DND-41 (cell line): ENCODE measurements at regions not wholly inside any gene's neighbourhood (a gene's known extent, or its start where the extent isn't known, plus 50 kb on each side); places are given as distances from the start of the nearest gene placed in this dataset.

Source experiments
- ATAC-seq: fragments of 200-7000 bp; cut with Tn5 transposase; 3 replicates; pipeline ENCODE4 v1.9.1; 2021; ENCODE audit warnings: low read depth; ENCODE audit not compliant: insufficient read depth
- DNase-seq: peaks from one replicate; pipeline ENCODE4 v3.0.0-alpha.2; 2020
- H2AFZ ChIP-seq: 2 replicates; pipeline ENCODE4 v1.6.0; 2012; ENCODE audit warnings: low read depth, low read length
- H3K27ac ChIP-seq: 2 replicates; pipeline ENCODE4 v1.5.1; 2012; ENCODE audit warnings: low read length, inconsistent platforms
- H3K27me3 ChIP-seq: fragments of 200-600 bp; sonication (generic); 2 replicates; pipeline ENCODE4 v1.6.0; 2012; ENCODE audit warnings: low read length, mild to moderate bottlenecking, inconsistent platforms; ENCODE audit not compliant: insufficient read depth, poor library complexity
- H3K36me3 ChIP-seq: 2 replicates; pipeline ENCODE4 v1.5.1; 2012; ENCODE audit warnings: low read length, inconsistent platforms; ENCODE audit not compliant: insufficient read depth
- H3K4me1 ChIP-seq: 2 replicates; pipeline ENCODE4 v1.5.1; 2012; ENCODE audit warnings: mild to moderate bottlenecking, low read length; ENCODE audit not compliant: insufficient read depth
- H3K4me2 ChIP-seq: 2 replicates; pipeline ENCODE4 v1.6.0; 2012; ENCODE audit warnings: mild to moderate bottlenecking, moderate library complexity, low read length, inconsistent platforms; ENCODE audit not compliant: insufficient read depth
- H3K4me3 ChIP-seq, 2 experiments: fragments of 200-600 bp in 1 of 2; shearing (Covaris generic) in 1 of 2; 2 replicates each; pipeline ENCODE4 v1.5.1; 2012 to 2016; ENCODE audit warnings: inconsistent platforms in 2 of 2, low read length in 2 of 2, mild to moderate bottlenecking in 2 of 2, low read depth in 1 of 2, moderate library complexity in 1 of 2
- H3K79me2 ChIP-seq: 2 replicates; pipeline ENCODE4 v1.6.0; 2012; ENCODE audit warnings: low read length, inconsistent platforms; ENCODE audit not compliant: insufficient read depth
- H3K9ac ChIP-seq: 2 replicates; pipeline ENCODE4 v1.6.0; 2012; ENCODE audit warnings: low read depth, mild to moderate bottlenecking, inconsistent platforms, low read length, moderate library complexity
- H3K9me3 ChIP-seq: 2 replicates; pipeline ENCODE4 v1.5.1; 2012; ENCODE audit warnings: low read length, moderate library complexity, mild to moderate bottlenecking, inconsistent platforms; ENCODE audit not compliant: insufficient read depth, severe bottlenecking
- H4K20me1 ChIP-seq: 2 replicates; pipeline ENCODE4 v1.6.0; 2012; ENCODE audit warnings: low read length; ENCODE audit not compliant: insufficient read depth
- EZH2 ChIP-seq: IDR thresholded peaks from 3 replicates; pipeline ENCODE4 v1.6.1; 2012; ENCODE audit warnings: borderline replicate concordance, low read depth, mild to moderate bottlenecking, moderate library complexity, low read length, inconsistent platforms; ENCODE audit not compliant: severe bottlenecking
- TF ChIP-seq, protein P1 (sequence below): IDR thresholded peaks from 2 replicates; pipeline ENCODE4 v1.5.1; 2012; ENCODE audit warnings: borderline replicate concordance, low read length, moderate library complexity, mild to moderate bottlenecking; ENCODE audit not compliant: poor library complexity, severe bottlenecking; ENCODE audit errors: extremely low read depth

DNA sequence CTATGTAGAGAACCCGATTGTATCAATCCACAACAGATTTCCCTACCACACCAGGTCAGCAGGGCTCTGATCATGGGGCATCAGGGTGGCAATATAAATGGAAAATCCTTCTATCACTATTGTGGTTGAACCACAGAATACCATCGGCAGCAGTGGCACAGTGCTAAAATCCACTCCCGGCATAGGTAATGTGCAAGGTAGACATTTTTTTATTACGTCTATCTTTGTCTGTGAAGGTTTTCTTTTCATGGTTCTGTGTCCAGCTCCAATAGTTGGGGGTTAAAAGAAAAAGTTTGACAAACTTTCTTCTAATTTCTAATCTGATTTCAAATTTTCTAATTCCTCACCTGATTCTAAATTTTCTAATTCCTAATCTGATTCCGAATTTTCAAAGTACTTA lies 302.7 kb upstream of the PREP start:
- Histone ChIP-seq H3K4me3 (no peak overlapping the region), H3K9me3 (no peaks in the 10 kb centered on the region), H3K4me2 (no peak overlapping the region), H2AFZ (no peak overlapping the region), H3K79me2 (no peaks in the 10 kb centered on the region), H4K20me1 (no peaks in the 10 kb centered on the region), H3K9ac (no peak overlapping the region), H3K4me1 (no peaks in the 10 kb centered on the region), H3K27ac (no peak overlapping the region), H3K27me3 (no peaks in the 10 kb centered on the region), H3K36me3 (no peaks in the 10 kb centered on the region)
- ATAC-seq (no peak), DNase-seq (no peak)
- TF ChIP-seq, protein P1, sequence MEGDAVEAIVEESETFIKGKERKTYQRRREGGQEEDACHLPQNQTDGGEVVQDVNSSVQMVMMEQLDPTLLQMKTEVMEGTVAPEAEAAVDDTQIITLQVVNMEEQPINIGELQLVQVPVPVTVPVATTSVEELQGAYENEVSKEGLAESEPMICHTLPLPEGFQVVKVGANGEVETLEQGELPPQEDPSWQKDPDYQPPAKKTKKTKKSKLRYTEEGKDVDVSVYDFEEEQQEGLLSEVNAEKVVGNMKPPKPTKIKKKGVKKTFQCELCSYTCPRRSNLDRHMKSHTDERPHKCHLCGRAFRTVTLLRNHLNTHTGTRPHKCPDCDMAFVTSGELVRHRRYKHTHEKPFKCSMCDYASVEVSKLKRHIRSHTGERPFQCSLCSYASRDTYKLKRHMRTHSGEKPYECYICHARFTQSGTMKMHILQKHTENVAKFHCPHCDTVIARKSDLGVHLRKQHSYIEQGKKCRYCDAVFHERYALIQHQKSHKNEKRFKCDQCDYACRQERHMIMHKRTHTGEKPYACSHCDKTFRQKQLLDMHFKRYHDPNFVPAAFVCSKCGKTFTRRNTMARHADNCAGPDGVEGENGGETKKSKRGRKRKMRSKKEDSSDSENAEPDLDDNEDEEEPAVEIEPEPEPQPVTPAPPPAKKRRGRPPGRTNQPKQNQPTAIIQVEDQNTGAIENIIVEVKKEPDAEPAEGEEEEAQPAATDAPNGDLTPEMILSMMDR = no peak
- no peak for TF ChIP-seq EZH2

DNA sequence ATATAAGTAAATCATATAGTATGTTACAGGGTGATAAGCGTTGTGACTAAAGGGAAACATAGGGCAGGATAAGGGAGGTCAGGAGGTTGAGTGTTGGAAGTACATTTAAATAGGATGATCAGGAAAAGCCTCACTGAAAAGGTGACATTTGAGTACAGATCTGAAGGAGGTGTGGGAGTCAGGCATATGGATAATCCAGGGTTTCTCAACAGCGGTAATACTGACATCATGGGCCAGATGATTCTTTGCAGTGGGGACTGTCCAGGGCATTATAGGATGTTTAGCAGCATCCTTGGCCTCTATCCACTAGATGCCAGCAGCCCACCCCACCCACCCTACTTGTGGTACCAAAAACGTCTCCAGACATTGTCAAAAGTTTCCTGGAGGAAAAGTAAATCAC lies 292.6 kb upstream of the PREP start:
- H3K4me2 ChIP-seq = no peak overlapping the region
- ATAC-seq (no peak), DNase-seq (no peak)
- no peaks in the 10 kb centered on the region for H3K79me2 ChIP-seq
- TF ChIP-seq EZH2 = no peak
- no peaks in the 10 kb centered on the region for H3K9me3 ChIP-seq
- H3K27ac ChIP-seq = no peak overlapping the region
- H4K20me1 ChIP-seq = no peaks in the 10 kb centered on the region
- H3K27me3 ChIP-seq = no peaks in the 10 kb centered on the region
- H3K4me3 ChIP-seq = no peak overlapping the region
- no peak overlapping the region for H2AFZ ChIP-seq
- no peaks in the 10 kb centered on the region for H3K4me1 ChIP-seq
- H3K36me3 ChIP-seq = no peaks in the 10 kb centered on the region
- H3K9ac ChIP-seq = no peak overlapping the region

DNA sequence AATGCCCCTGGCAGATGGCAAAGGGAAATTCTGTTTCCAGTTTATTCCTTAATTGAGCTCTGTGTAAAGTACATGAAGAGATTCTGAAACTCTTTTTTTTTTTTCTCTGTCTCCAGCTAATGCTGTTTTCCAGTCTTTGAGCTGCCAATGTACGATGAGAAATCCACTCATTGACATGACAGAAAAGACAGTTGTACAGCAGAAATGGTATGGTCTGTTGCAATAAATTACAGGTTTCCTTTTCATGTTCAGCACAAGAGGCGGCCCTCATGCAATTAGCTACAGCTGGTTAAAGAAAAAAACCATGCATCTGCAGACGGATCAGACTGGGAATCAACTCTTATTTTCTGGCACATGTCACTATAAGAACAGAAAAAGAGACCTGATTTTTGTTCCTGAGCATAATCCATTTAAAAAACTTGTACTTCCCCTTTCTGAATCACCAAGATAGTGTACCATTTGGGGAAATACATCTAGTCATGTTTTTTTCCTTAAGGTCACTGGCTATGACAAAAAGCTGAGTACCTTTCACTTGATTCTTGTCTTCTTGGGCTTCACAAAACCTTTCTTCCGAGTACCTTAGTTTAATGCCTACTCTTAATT lies 289.8 kb upstream of the PREP start:
- DNase-seq = no peak
- no peak for ATAC-seq
- TF ChIP-seq, protein P1 = no peak
- no peak for TF ChIP-seq EZH2
- no peak overlapping the region for H3K9ac ChIP-seq
- no peaks in the 10 kb centered on the region for H3K36me3 ChIP-seq
- H4K20me1 ChIP-seq = no peaks in the 10 kb centered on the region
- H3K4me1 ChIP-seq = peaks cover 6% of the 10 kb centered on the region
- H3K4me3 ChIP-seq = no peak overlapping the region
- no peaks in the 10 kb centered on the region for H3K79me2 ChIP-seq
- no peaks in the 10 kb centered on the region for H3K27me3 ChIP-seq
- H3K9me3 ChIP-seq = no peaks in the 10 kb centered on the region
- no peak overlapping the region for H3K4me2 ChIP-seq
- H3K27ac ChIP-seq = no peak overlapping the region
- H2AFZ ChIP-seq = no peak overlapping the region

DNA sequence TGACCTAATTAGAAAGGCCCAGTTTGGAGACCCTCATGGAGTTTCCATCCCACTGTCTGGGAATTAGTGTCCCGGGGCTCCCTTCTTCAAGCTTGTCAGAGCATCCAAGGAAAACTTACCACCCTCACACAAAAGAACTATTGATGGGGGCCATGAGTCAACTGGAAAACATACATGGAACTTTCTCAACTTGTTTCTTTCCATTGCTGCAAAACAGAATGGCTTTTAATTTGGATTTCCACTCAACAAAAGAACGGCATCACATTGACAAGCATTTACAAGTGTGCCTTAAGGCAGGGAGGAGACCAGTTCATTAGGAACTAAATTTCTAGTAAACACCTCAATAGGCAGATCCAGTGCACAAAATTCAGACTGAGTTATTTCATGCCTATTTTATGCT lies 289.1 kb upstream of the PREP start:
- Histone ChIP-seq H3K27ac (no peak overlapping the region), H3K4me1 (peaks cover 6% of the 10 kb centered on the region), H3K9me3 (peaks cover 5% of the 10 kb centered on the region), H4K20me1 (no peaks in the 10 kb centered on the region), H3K4me2 (no peak overlapping the region), H3K27me3 (no peaks in the 10 kb centered on the region), H3K9ac (no peak overlapping the region), H3K4me3 (no peak overlapping the region), H3K79me2 (no peaks in the 10 kb centered on the region), H3K36me3 (no peaks in the 10 kb centered on the region), H2AFZ (no peak overlapping the region)
- ATAC-seq (no peak), DNase-seq (no peak)
- TF ChIP-seq EZH2 = no peak
